GM23338 (cell line): ENCODE measurements at regions not wholly inside any gene's neighbourhood (a gene's known extent, or its start where the extent isn't known, plus 50 kb on each side); places are given as distances from the start of the nearest gene placed in this dataset.

Experiments used
- ATAC-seq: fragments of 200-7000 bp; cut with Tn5 transposase; 3 replicates; pipeline ENCODE4 v1.9.1; 2020
- DNase-seq: peaks from one replicate; pipeline ENCODE4 v3.0.0-alpha.2; 2015; ENCODE audit warnings: low spot score
- H2AFZ ChIP-seq: fragments of 200-600 bp; sonication (generic); 2 replicates; pipeline ENCODE4 v1.8.0; 2016; ENCODE audit warnings: antibody characterized with exemption, mild to moderate bottlenecking, moderate library complexity
- H3F3A ChIP-seq: fragments of 200-600 bp; sonication (generic); replicated peaks from 2 replicates; pipeline ENCODE4 v1.8.0; 2017; ENCODE audit warnings: antibody characterized with exemption, mixed run types, low read depth
- H3K27ac ChIP-seq: fragments of 200-600 bp; sonication (generic); 2 replicates; pipeline ENCODE4 v1.6.1; 2016; ENCODE audit warnings: low read depth
- H3K27me3 ChIP-seq: fragments of 200-600 bp; sonication (generic); 2 replicates; pipeline ENCODE4 v1.8.0; 2016; ENCODE audit warnings: mild to moderate bottlenecking, mixed run types, moderate library complexity; ENCODE audit not compliant: insufficient read depth
- H3K36me3 ChIP-seq: fragments of 200-600 bp; sonication (generic); 2 replicates; pipeline ENCODE4 v1.8.0; 2016; ENCODE audit warnings: mild to moderate bottlenecking; ENCODE audit not compliant: insufficient read depth
- H3K4me1 ChIP-seq: fragments of 200-600 bp; sonication (generic); 2 replicates; pipeline ENCODE4 v1.8.0; 2016; ENCODE audit warnings: mild to moderate bottlenecking, moderate library complexity; ENCODE audit not compliant: insufficient read depth
- H3K4me2 ChIP-seq: fragments of 200-600 bp; sonication (generic); 2 replicates; pipeline ENCODE4 v1.7.1; 2017; ENCODE audit warnings: mixed run types
- H3K4me3 ChIP-seq: fragments of 200-600 bp; sonication (generic); 2 replicates; pipeline ENCODE4 v1.6.1; 2016; ENCODE audit warnings: mixed run types
- H3K79me2 ChIP-seq: fragments of 200-600 bp; sonication (generic); replicated peaks from 2 replicates; pipeline ENCODE4 v1.8.0; 2017; ENCODE audit warnings: mild to moderate bottlenecking; ENCODE audit not compliant: insufficient read depth
- H3K9me2 ChIP-seq: fragments of 200-600 bp; sonication (generic); 2 replicates; pipeline ENCODE4 v1.8.0; 2017; ENCODE audit not compliant: insufficient read depth
- H4K20me1 ChIP-seq: fragments of 200-600 bp; sonication (generic); replicated peaks from 2 replicates; pipeline ENCODE4 v1.8.0; 2017; ENCODE audit warnings: mild to moderate bottlenecking; ENCODE audit not compliant: insufficient read depth
- H3K27ac Mint-ChIP-seq: 2 replicates; pipeline ENCODE4 v1.8.0; 2020; ENCODE audit warnings: inconsistent platforms, mild to moderate bottlenecking, moderate library complexity, mixed read lengths
- H3K27me3 Mint-ChIP-seq: 3 replicates; pipeline ENCODE4 v1.8.0; 2022; ENCODE audit warnings: low read depth, mild to moderate bottlenecking, moderate library complexity, mixed read lengths, inconsistent platforms; ENCODE audit not compliant: insufficient read depth, poor library complexity
- H3K36me3 Mint-ChIP-seq: 3 replicates; pipeline ENCODE4 v1.8.0; 2021; ENCODE audit warnings: low read depth, mild to moderate bottlenecking, inconsistent platforms, moderate library complexity, mixed read lengths
- H3K4me1 Mint-ChIP-seq: 3 replicates; pipeline ENCODE4 v1.8.0; 2020; ENCODE audit warnings: mild to moderate bottlenecking, inconsistent platforms, mixed read lengths
- H3K4me3 Mint-ChIP-seq: 3 replicates; pipeline ENCODE4 v1.8.0; 2021; ENCODE audit warnings: moderate library complexity, mild to moderate bottlenecking, inconsistent platforms, mixed read lengths
- H3K9me3 Mint-ChIP-seq: 3 replicates; pipeline ENCODE4 v1.8.0; 2020; ENCODE audit warnings: moderate library complexity, mild to moderate bottlenecking, inconsistent platforms, mixed read lengths
- EZH2phosphoT487 ChIP-seq: fragments of 200-600 bp; sonication (generic); IDR thresholded peaks from one replicate; pipeline ENCODE4 v1.8.1; 2018; ENCODE audit warnings: antibody characterized with exemption; ENCODE audit not compliant: unreplicated experiment
- ZNF462 ChIP-seq: fragments of 250-450 bp; sonication (Bioruptor Pico); IDR thresholded peaks from 2 replicates; pipeline ENCODE4 v1.5.0; 2020; ENCODE audit warnings: mild to moderate bottlenecking, moderate library complexity

GRCh38 chr6:43984442-43985321, 142.6 kb downstream of the MRPL14 start:
- H2AFZ ChIP-seq: no peak overlapping the region
- peaks cover 5% of the 10 kb centered on the region for H3K4me1 Mint-ChIP-seq
- no peaks in the 10 kb centered on the region for H3K79me2 ChIP-seq
- H4K20me1 ChIP-seq: no peaks in the 10 kb centered on the region
- H3K27ac Mint-ChIP-seq: no peak overlapping the region
- no peaks in the 10 kb centered on the region for H3K36me3 Mint-ChIP-seq
- no peaks in the 10 kb centered on the region for H3K9me2 ChIP-seq
- H3K36me3 ChIP-seq: no peaks in the 10 kb centered on the region
- H3K4me3 ChIP-seq: no peak overlapping the region
- TF ChIP-seq EZH2phosphoT487 (no peak), ZNF462 (CRISPR knock-in tag) (no peak)
- H3K9me3 Mint-ChIP-seq: no peaks in the 10 kb centered on the region; the same call in 2 of the 3 replicates
- no peaks in the 10 kb centered on the region for H3F3A ChIP-seq
- no peak overlapping the region for H3K4me2 ChIP-seq
- H3K4me3 Mint-ChIP-seq: no peak overlapping the region
- no peaks in the 10 kb centered on the region for H3K4me1 ChIP-seq
- peak; percentile 20; the same call in 1 of the 3 replicates for ATAC-seq
- no peaks in the 10 kb centered on the region for H3K27me3 ChIP-seq
- no peak for DNase-seq
- peaks cover 9% of the 10 kb centered on the region for H3K27me3 Mint-ChIP-seq
- no peak overlapping the region for H3K27ac ChIP-seq

GRCh38 chr6:43983632-43984031, 143.6 kb downstream of the MRPL14 start:
- H3K27ac Mint-ChIP-seq: no peak overlapping the region
- TF ChIP-seq ZNF462 (CRISPR knock-in tag): no peak
- H3K9me3 Mint-ChIP-seq: no peaks in the 10 kb centered on the region; the same call in 2 of the 3 replicates
- H3K4me1 Mint-ChIP-seq: peaks cover 2% of the 10 kb centered on the region; the same call in 1 of the 3 replicates
- H3K36me3 ChIP-seq: no peaks in the 10 kb centered on the region
- no peaks in the 10 kb centered on the region for H3K36me3 Mint-ChIP-seq
- H2AFZ ChIP-seq: no peak overlapping the region
- no peak overlapping the region for H3K27ac ChIP-seq
- no peak overlapping the region for H3K4me2 ChIP-seq
- H3K79me2 ChIP-seq: no peaks in the 10 kb centered on the region
- H3K9me2 ChIP-seq: no peaks in the 10 kb centered on the region
- H4K20me1 ChIP-seq: no peaks in the 10 kb centered on the region
- no peak for ATAC-seq
- H3K27me3 Mint-ChIP-seq: peaks cover 6% of the 10 kb centered on the region
- H3K27me3 ChIP-seq: no peaks in the 10 kb centered on the region
- no peaks in the 10 kb centered on the region for H3F3A ChIP-seq
- H3K4me1 ChIP-seq: no peaks in the 10 kb centered on the region
- no peak overlapping the region for H3K4me3 Mint-ChIP-seq
- H3K4me3 ChIP-seq: no peak overlapping the region
- no peak for DNase-seq
